ENCODE measurements at regions not wholly inside any gene's neighbourhood (a gene's known extent, or its start where the extent isn't known, plus 50 kb on each side); places are given as distances from the start of the nearest gene placed in this dataset.

GRCh38 chr7:54690892-54691291 lies 68.1 kb downstream of the SEC61G start:
- Histone ChIP-seq H3K4ac (replicated peaks; ENCODE audit: insufficient read length, low read depth, low read length) (no peak overlapping the region), H4K8ac (ENCODE audit: extremely low read depth, insufficient read depth, low read length) (no peak overlapping the region), H2AK5ac (ENCODE audit: low read depth, low read length) (no peak overlapping the region), H3K36me3 (ENCODE audit: control insufficient read depth in 2 of 4, insufficient read depth in 4 of 4, low read length in 3 of 4) (no peaks in the 10 kb centered on the region), H3K4me3 (ENCODE audit: extremely low read depth in 1 of 4, insufficient read depth in 2 of 4, low read depth in 3 of 4, low read length in 4 of 4) (no peak overlapping the region), H3K9me3 (ENCODE audit: insufficient read depth in 2 of 2, low read depth in 1 of 2, low read length in 1 of 2) (no peaks in the 10 kb centered on the region), H2BK120ac (replicated peaks; ENCODE audit: low read depth, low read length) (no peak overlapping the region), H4K5ac (ENCODE audit: insufficient read length, low read depth, low read length) (no peak overlapping the region), H3K79me1 (ENCODE audit: low read depth, low read length) (no peaks in the 10 kb centered on the region), H2BK15ac (ENCODE audit: low read length) (no peak overlapping the region), H3K27ac (ENCODE audit: low read depth, low read length) (no peak overlapping the region), H2BK5ac (ENCODE audit: low read depth, low read length) (no peak overlapping the region), H3K9ac (replicated peaks in 1 of 4; ENCODE audit: extremely low read depth in 1 of 4, low read depth in 3 of 4, low read length in 3 of 4) (no peak overlapping the region), H3K23me2 (ENCODE audit: low read depth, low read length) (no peaks in the 10 kb centered on the region), H3K56ac (replicated peaks; ENCODE audit: insufficient read length, low read depth, low read length) (no peak overlapping the region), H2BK12ac (ENCODE audit: low read depth, low read length) (no peak overlapping the region), H3K27me3 (replicated peaks in 1 of 4; ENCODE audit: control insufficient read depth in 3 of 4, extremely low read depth in 1 of 4, insufficient read depth in 3 of 4, low read length in 3 of 4) (no peaks in the 10 kb centered on the region), H3K4me2 (ENCODE audit: insufficient read depth in 1 of 2, low read depth in 2 of 2, low read length in 2 of 2) (no peak overlapping the region), H4K91ac (replicated peaks; ENCODE audit: insufficient read length, low read length) (no peak overlapping the region), H3K14ac (ENCODE audit: insufficient read length) (no peak overlapping the region), H3K79me2 (ENCODE audit: control insufficient read depth in 1 of 2, insufficient read depth in 2 of 2, low read length in 2 of 2) (no peaks in the 10 kb centered on the region), H3K4me1 (replicated peaks in 1 of 4; ENCODE audit: control insufficient read depth in 3 of 4, insufficient read depth in 4 of 4, low read length in 3 of 4) (no peaks in the 10 kb centered on the region), H3K18ac (ENCODE audit: extremely low read depth, low read length) (no peak overlapping the region), H2AFZ (ENCODE audit: low read length) (no peak overlapping the region), H3K23ac (ENCODE audit: insufficient read length) (no peak overlapping the region), H4K20me1 (replicated peaks in 1 of 2; ENCODE audit: control insufficient read depth in 1 of 2, insufficient read depth in 2 of 2, low read length in 2 of 2) (no peaks in the 10 kb centered on the region), H2BK20ac (ENCODE audit: low read length) (0 out of 2 replicates have a peak overlapping the region, but pooled peaks have one; percentile 32)
- CTCF ChIA-PET (ENCODE audit: partially characterized antibody) = no interaction called here
- TF ChIP-seq SIN3A (conservative IDR thresholded peaks at IDR 0.05 in 1 of 2, IDR thresholded peaks at IDR 0.05 in 1 of 2; ENCODE audit: low read depth in 1 of 2, low read length in 2 of 2) (no peak), BRCA1 (IDR thresholded peaks at IDR 0.05; ENCODE audit: low read depth, low read length) (no peak), KDM1A (IDR thresholded peaks at IDR 0.05; ENCODE audit: borderline replicate concordance, low read length) (no peak), JUND (IDR thresholded peaks at IDR 0.05; ENCODE audit: low read length) (no peak), POLR2AphosphoS5 (IDR thresholded peaks at IDR 0.05; ENCODE audit: low read depth, low read length) (no peak)
- DNase-seq (ENCODE audit: low read depth in 1 of 2, low spot score in 2 of 2) (no peak), FAIRE-seq (no peak)
- POLR2A ChIA-PET (ENCODE audit: partially characterized antibody) = no interaction called here
- WGBS, 2 experiments (ENCODE audit: extremely low coverage in 1 of 2, insufficient coverage in 1 of 2, insufficient read length in 1 of 2, insufficient replicate concordance in 2 of 2, low coverage in 1 of 2, low lambda C conversion rate in 2 of 2, missing lambda C conversion rate in 1 of 2) = 86% methylated on average over 14 of the region's 14 CpGs; no CpG with 5 or more reads in 1 of the 2 experiments
